ENCODE measurements at regions not wholly inside any gene's neighbourhood (a gene's known extent, or its start where the extent isn't known, plus 50 kb on each side); places are given as distances from the start of the nearest gene placed in this dataset.

- POLR2A ChIA-PET = no interaction called here
- Histone ChIP-seq H3F3A (replicated peaks; ENCODE audit: insufficient read depth) (no peaks in the 10 kb centered on the region), H3K9me3 (no peaks in the 10 kb centered on the region), H2AFZ (ENCODE audit: low read depth) (no peak overlapping the region), H3K27ac (ENCODE audit: low read depth in 2 of 2, low read length in 1 of 2) (no peak overlapping the region), H4K20me1 (ENCODE audit: insufficient read depth) (no peaks in the 10 kb centered on the region), H3K9me2 (no peaks in the 10 kb centered on the region), H3K36me3 (replicated peaks in 1 of 2; ENCODE audit: control insufficient read depth in 1 of 2, insufficient read depth in 2 of 2, low read length in 1 of 2) (no peaks in the 10 kb centered on the region), H3K9ac (no peak overlapping the region), H3K4me1 (ENCODE audit: control insufficient read depth in 1 of 2, insufficient read depth in 2 of 2, low read depth in 1 of 2, low read length in 1 of 2) (peaks cover 0 to 6% of the 10 kb centered on the region in 2 experiments; a peak in 1 of 4 replicates), H3K4me2 (no peak overlapping the region), H3K79me2 (ENCODE audit: insufficient read depth) (no peaks in the 10 kb centered on the region), H3K27me3 (ENCODE audit: insufficient read depth) (no peaks in the 10 kb centered on the region), H3K4me3 (ENCODE audit: low read depth in 2 of 2, low read length in 1 of 2) (no peak overlapping the region)
- CTCF ChIA-PET = no interaction called here
- TF ChIP-seq CTCF (IDR thresholded peaks at IDR 0.05) (no peak), SIN3A (IDR thresholded peaks at IDR 0.05; ENCODE audit: borderline replicate concordance, low read depth, low read length) (no peak), RCOR1 (IDR thresholded peaks at IDR 0.05; ENCODE audit: low read length) (no peak), JUND (IDR thresholded peaks at IDR 0.05) (no peak), FOSL2 (IDR thresholded peaks at IDR 0.05; ENCODE audit: borderline replicate concordance, low read depth) (no peak), NFIC (IDR thresholded peaks at IDR 0.05; ENCODE audit: borderline replicate concordance) (no peak), MXI1 (IDR thresholded peaks at IDR 0.05; ENCODE audit: low read depth, low read length) (no peak), EP300 (IDR thresholded peaks at IDR 0.05; ENCODE audit: borderline replicate concordance in 1 of 2, low read depth in 1 of 2, low read length in 1 of 2) (no peak), ZBTB33 (IDR thresholded peaks at IDR 0.05; ENCODE audit: borderline replicate concordance, low read depth) (no peak)
- 26% methylated on average over 3 of the region's 3 CpGs for WGBS (ENCODE audit: low lambda C conversion rate)
- no peak for DNase-seq
These were observed 429.5 kb downstream of the BUD13 start for GRCh38 chr11:116343270-116343669.

- no peaks in the 10 kb centered on the region for H3K36me3 ChIP-seq (replicated peaks in 1 of 2; ENCODE audit: control insufficient read depth in 1 of 2, insufficient read depth in 2 of 2, low read length in 1 of 2)
- no peaks in the 10 kb centered on the region for H3K9me3 ChIP-seq
- no peaks in the 10 kb centered on the region for H3K27me3 ChIP-seq (ENCODE audit: insufficient read depth)
- CTCF ChIA-PET = no interaction called here
- no peaks in the 10 kb centered on the region for H3K79me2 ChIP-seq (ENCODE audit: insufficient read depth)
- POLR2A ChIA-PET = no interaction called here
- no peaks in the 10 kb centered on the region for H3F3A ChIP-seq (replicated peaks; ENCODE audit: insufficient read depth)
- H3K27ac ChIP-seq (ENCODE audit: low read depth in 2 of 2, low read length in 1 of 2) = no peak overlapping the region
- WGBS (ENCODE audit: low lambda C conversion rate) = 39% methylated on average over 7 of the region's 7 CpGs
- no peaks in the 10 kb centered on the region for H3K9me2 ChIP-seq
- H3K9ac ChIP-seq = no peak overlapping the region
- no peak overlapping the region for H2AFZ ChIP-seq (ENCODE audit: low read depth)
- no peaks in the 10 kb centered on the region for H4K20me1 ChIP-seq (ENCODE audit: insufficient read depth)
- peaks cover 0 to 6% of the 10 kb centered on the region in 2 experiments; a peak in 1 of 4 replicates for H3K4me1 ChIP-seq (ENCODE audit: control insufficient read depth in 1 of 2, insufficient read depth in 2 of 2, low read depth in 1 of 2, low read length in 1 of 2)
- no peak for DNase-seq
- H3K4me2 ChIP-seq = no peak overlapping the region
- no peak overlapping the region for H3K4me3 ChIP-seq (ENCODE audit: low read depth in 2 of 2, low read length in 1 of 2)
- no peak for TF ChIP-seq NFIC (IDR thresholded peaks at IDR 0.05; ENCODE audit: borderline replicate concordance)
- no peak for TF ChIP-seq FOXJ3 (CRISPR knock-in tag; IDR thresholded peaks at IDR 0.05)
- no peak for TF ChIP-seq PBX3 (IDR thresholded peaks at IDR 0.05)
- no peak for TF ChIP-seq GATA2 (CRISPR knock-in tag; IDR thresholded peaks at IDR 0.05)
- no peak for TF ChIP-seq EZH2phosphoT487 (IDR thresholded peaks at IDR 0.05; ENCODE audit: borderline replicate concordance, low read depth)
- TF ChIP-seq TAF1 (IDR thresholded peaks at IDR 0.05; ENCODE audit: borderline replicate concordance, low read depth, low read length) = no peak
- TF ChIP-seq IRF3 (IDR thresholded peaks at IDR 0.05; ENCODE audit: low read depth, low read length) = no peak
- no peak for TF ChIP-seq FOXM1 (IDR thresholded peaks at IDR 0.05; ENCODE audit: low read depth)
- no peak for TF ChIP-seq MAX (IDR thresholded peaks at IDR 0.05; ENCODE audit: low read depth)
- TF ChIP-seq USF2 (IDR thresholded peaks at IDR 0.05; ENCODE audit: borderline replicate concordance, low read depth, low read length) = no peak
- no peak for TF ChIP-seq MEF2A (IDR thresholded peaks at IDR 0.05; ENCODE audit: borderline replicate concordance, low read depth)
These were observed 430.6 kb downstream of the BUD13 start for GRCh38 chr11:116342148-116342547.

All from SK-N-SH (cell line).